HCT116 (cell line): ENCODE measurements at regions not wholly inside any gene's neighbourhood (a gene's known extent, or its start where the extent isn't known, plus 50 kb on each side); places are given as distances from the start of the nearest gene placed in this dataset.

Source experiments
- ATAC-seq: fragments of 200-7000 bp; cut with Tn5 transposase; 2 replicates; pipeline ENCODE4 v1.9.1; 2020; ENCODE audit warnings: mild to moderate bottlenecking, moderate library complexity
- BruUV-seq: library from RNA; stranded (reverse); fragments of 400-500 nt; replicated peaks from 2 replicates; lab custom pipeline; 2021; lab: Mats Ljungman, UMichigan
- CTCF ChIA-PET: fragments of 300-600 bp; sonication (Branson Sonifier 250); formaldehyde crosslinking; loops from one replicate; lab custom pipeline; 2021; ENCODE audit warnings: antibody characterized with exemption; lab: Charles Lee
- POLR2A ChIA-PET: fragments of 300-600, 350-600 bp; sonication (Branson Sonifier 250); formaldehyde crosslinking; loops from one replicate; lab custom pipeline; 2021; ENCODE audit warnings: antibody characterized with exemption; lab: Charles Lee
- RAD21 ChIA-PET, 2 experiments: fragments of 300-600 bp; sonication (Branson Sonifier 250); formaldehyde crosslinking; loops; one replicate each; lab custom pipeline; 2023; ENCODE audit warnings: low total read pairs in 2 of 2; ENCODE audit not compliant: uncharacterized antibody in 2 of 2, unreplicated experiment in 2 of 2, low non-redundant PET in 1 of 2; lab: Charles Lee
- DNase-seq: peaks from one replicate; pipeline ENCODE4 v3.0.0-alpha.2; 2010; ENCODE audit warnings: low read depth, low spot score
- H2AFZ ChIP-seq: fragments of 200-600 bp; shearing (Covaris generic), sonication (generic); 2 replicates; pipeline ENCODE4 v1.6.1; 2017; ENCODE audit warnings: low read depth, mixed run types, mixed read lengths, antibody characterized with exemption, low read length; ENCODE audit not compliant: poor library complexity, severe bottlenecking
- H3K27ac ChIP-seq: 2 replicates; pipeline ENCODE4 v1.5.1; 2012; ENCODE audit warnings: low read depth, low read length
- H3K27me3 ChIP-seq: fragments of 200-600 bp; sonication (generic); 2 replicates; pipeline ENCODE4 v1.6.1; 2016; ENCODE audit warnings: mixed run types, low read length, mixed read lengths; ENCODE audit not compliant: insufficient read depth
- H3K36me3 ChIP-seq, 2 experiments: fragments of 200-500 bp in 1 of 2; fragments of 200-600 bp in 1 of 2; sonication (Bioruptor generic) in 1 of 2; sonication (generic) in 1 of 2; 2 replicates each; pipeline versions ENCODE4 v1.5.1 to v1.6.1; 2014 to 2016; ENCODE audit warnings: low read length in 2 of 2, inconsistent platforms in 1 of 2, mixed read lengths in 1 of 2, mixed run types in 1 of 2; ENCODE audit not compliant: insufficient read depth in 2 of 2, control insufficient read depth in 1 of 2
- H3K4me1 ChIP-seq, 2 experiments: fragments of 200-600 bp in 1 of 2; sonication (generic) in 1 of 2; 2 replicates each; pipeline versions ENCODE4 v1.5.1 to v1.6.1; 2012 to 2017; ENCODE audit warnings: low read length in 2 of 2, inconsistent platforms in 1 of 2, mild to moderate bottlenecking in 1 of 2, mixed read lengths in 1 of 2, mixed run types in 1 of 2, moderate library complexity in 1 of 2; ENCODE audit not compliant: insufficient read depth in 2 of 2, control insufficient read depth in 1 of 2
- H3K4me2 ChIP-seq: fragments of 200-600 bp; sonication (generic); 2 replicates; pipeline ENCODE4 v1.6.1; 2017; ENCODE audit warnings: mixed run types, low read length, mixed read lengths
- H3K4me3 ChIP-seq, 2 experiments: fragments of 200-600 bp in 1 of 2; sonication (generic) in 1 of 2; replicated peaks in 1 of 2; 2 replicates each; pipeline ENCODE4 v1.5.1; 2011 to 2016; ENCODE audit warnings: low read length in 2 of 2, control low read depth in 1 of 2, low read depth in 1 of 2, mild to moderate bottlenecking in 1 of 2, mixed read lengths in 1 of 2, mixed run types in 1 of 2
- H3K79me2 ChIP-seq: fragments of 200-600 bp; sonication (generic); 2 replicates; pipeline ENCODE4 v1.6.1; 2017; ENCODE audit warnings: mild to moderate bottlenecking, mixed run types, low read length, moderate library complexity, mixed read lengths; ENCODE audit not compliant: insufficient read depth
- H3K9ac ChIP-seq: fragments of 200-600 bp; sonication (generic); 2 replicates; pipeline ENCODE4 v1.6.1; 2016; ENCODE audit warnings: low read length, mixed read lengths
- H3K9me2 ChIP-seq: fragments of 200-600 bp; sonication (generic), shearing (Covaris generic); 2 replicates; pipeline ENCODE4 v1.6.1; 2017; ENCODE audit warnings: mixed run types, mild to moderate bottlenecking, moderate library complexity; ENCODE audit not compliant: insufficient read depth
- H3K9me3 ChIP-seq, 2 experiments: fragments of 200-500 bp in 1 of 2; fragments of 200-600 bp in 1 of 2; sonication (Bioruptor generic) in 1 of 2; sonication (generic) in 1 of 2; 2 replicates each; pipeline ENCODE4 v1.6.1; 2014 to 2017; ENCODE audit warnings: low read length in 2 of 2, mixed read lengths in 2 of 2, inconsistent platforms in 1 of 2, low read depth in 1 of 2, mild to moderate bottlenecking in 1 of 2, mixed run types in 1 of 2, moderate library complexity in 1 of 2; ENCODE audit not compliant: control insufficient read depth in 1 of 2, insufficient read depth in 1 of 2
- H4K20me1 ChIP-seq: fragments of 200-600 bp; sonication (generic), shearing (Covaris generic); 2 replicates; pipeline ENCODE4 v1.6.1; 2017; ENCODE audit warnings: mixed run types, mild to moderate bottlenecking, moderate library complexity; ENCODE audit not compliant: insufficient read depth
- CEBPB ChIP-seq: IDR thresholded peaks from 2 replicates; pipeline ENCODE4 v1.6.1; 2012; ENCODE audit warnings: low read depth
- EGR1 ChIP-seq: IDR thresholded peaks from 2 replicates; pipeline ENCODE4 v1.6.1; 2012; ENCODE audit warnings: low read depth
- EZH2 ChIP-seq: fragments of 200-600 bp; sonication (generic); IDR thresholded peaks from 2 replicates; pipeline ENCODE4 v1.6.1; 2017; ENCODE audit warnings: antibody characterized with exemption, mixed run types
- EZH2phosphoT487 ChIP-seq: fragments of 200-600 bp; IDR thresholded peaks from 2 replicates; pipeline ENCODE4 v1.6.1; 2018; ENCODE audit warnings: antibody characterized with exemption, borderline replicate concordance
- POLR2AphosphoS5 ChIP-seq: IDR thresholded peaks from 2 replicates; pipeline ENCODE4 v1.6.1; 2011; ENCODE audit warnings: mild to moderate bottlenecking, low read depth, low read length, moderate library complexity
- RAD21 ChIP-seq: IDR thresholded peaks from 2 replicates; pipeline ENCODE4 v1.6.1; 2012; ENCODE audit warnings: low read depth, mild to moderate bottlenecking
- SIN3A ChIP-seq: IDR thresholded peaks from 2 replicates; pipeline ENCODE4 v1.6.1; 2012; ENCODE audit warnings: low read depth
- SP1 ChIP-seq: IDR thresholded peaks from 2 replicates; pipeline ENCODE4 v1.6.1; 2012; ENCODE audit warnings: low read depth
- SRF ChIP-seq: IDR thresholded peaks from 2 replicates; pipeline ENCODE4 v1.6.1; 2012; ENCODE audit warnings: low read depth
- intact Hi-C: fragments of 100-400 bp; cut with micrococcal nuclease; formaldehyde crosslinking; loops from 2 replicates; pipeline ENCODE4 v1.10.0; 2022
- TF ChIP-seq, protein P1 (sequence below), 3 experiments: fragments of 200-600 bp in 1 of 3; sonication (generic) in 1 of 3; IDR thresholded peaks in 2 of 3; conservative IDR thresholded peaks in 1 of 3; 2 replicates each; pipeline ENCODE4 v1.5.1; 2012 to 2017; ENCODE audit warnings: low read depth in 2 of 3, low read length in 2 of 3, antibody characterized with exemption in 1 of 3, borderline replicate concordance in 1 of 3, control low read depth in 1 of 3, mild to moderate bottlenecking in 1 of 3, mixed read lengths in 1 of 3, mixed run types in 1 of 3, moderate library complexity in 1 of 3; ENCODE audit not compliant: insufficient read depth in 1 of 3
- TF ChIP-seq, protein P2 (sequence below): IDR thresholded peaks from 2 replicates; pipeline ENCODE4 v1.6.1; 2012
- TF ChIP-seq, protein P3 (sequence below): IDR thresholded peaks from 2 replicates; pipeline ENCODE4 v1.6.1; 2012

DNA sequence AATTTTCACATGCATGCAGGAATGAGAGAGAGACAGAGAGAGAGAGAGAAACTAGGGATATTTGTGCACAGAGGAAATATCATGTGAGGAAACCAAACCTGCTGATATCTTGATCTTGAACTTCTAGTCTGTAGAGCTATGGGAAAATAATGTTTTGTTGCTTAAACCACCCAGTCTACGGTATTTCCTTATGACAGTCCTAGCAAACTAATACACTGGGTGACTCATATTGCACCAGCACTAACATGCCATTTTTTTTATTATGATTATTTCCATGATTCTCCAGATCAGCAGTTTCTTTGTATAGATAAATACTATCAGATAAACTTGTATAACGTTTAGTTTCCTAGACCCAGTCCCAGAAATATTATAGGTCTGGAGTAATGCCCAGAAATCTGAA lies 1259.0 kb downstream of the ZPLD1 start:
- no peak for ATAC-seq
- TF ChIP-seq, protein P1, sequence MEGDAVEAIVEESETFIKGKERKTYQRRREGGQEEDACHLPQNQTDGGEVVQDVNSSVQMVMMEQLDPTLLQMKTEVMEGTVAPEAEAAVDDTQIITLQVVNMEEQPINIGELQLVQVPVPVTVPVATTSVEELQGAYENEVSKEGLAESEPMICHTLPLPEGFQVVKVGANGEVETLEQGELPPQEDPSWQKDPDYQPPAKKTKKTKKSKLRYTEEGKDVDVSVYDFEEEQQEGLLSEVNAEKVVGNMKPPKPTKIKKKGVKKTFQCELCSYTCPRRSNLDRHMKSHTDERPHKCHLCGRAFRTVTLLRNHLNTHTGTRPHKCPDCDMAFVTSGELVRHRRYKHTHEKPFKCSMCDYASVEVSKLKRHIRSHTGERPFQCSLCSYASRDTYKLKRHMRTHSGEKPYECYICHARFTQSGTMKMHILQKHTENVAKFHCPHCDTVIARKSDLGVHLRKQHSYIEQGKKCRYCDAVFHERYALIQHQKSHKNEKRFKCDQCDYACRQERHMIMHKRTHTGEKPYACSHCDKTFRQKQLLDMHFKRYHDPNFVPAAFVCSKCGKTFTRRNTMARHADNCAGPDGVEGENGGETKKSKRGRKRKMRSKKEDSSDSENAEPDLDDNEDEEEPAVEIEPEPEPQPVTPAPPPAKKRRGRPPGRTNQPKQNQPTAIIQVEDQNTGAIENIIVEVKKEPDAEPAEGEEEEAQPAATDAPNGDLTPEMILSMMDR (IDR thresholded peaks at IDR 0.05 in 2 of 3, conservative IDR thresholded peaks at IDR 0.05 in 1 of 3; ENCODE audit: borderline replicate concordance in 1 of 3, insufficient read depth in 1 of 3, low read depth in 2 of 3, low read length in 2 of 3) = no peak
- TF ChIP-seq, protein P2, sequence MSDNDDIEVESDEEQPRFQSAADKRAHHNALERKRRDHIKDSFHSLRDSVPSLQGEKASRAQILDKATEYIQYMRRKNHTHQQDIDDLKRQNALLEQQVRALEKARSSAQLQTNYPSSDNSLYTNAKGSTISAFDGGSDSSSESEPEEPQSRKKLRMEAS = no peak
- TF ChIP-seq CEBPB (no peak), SIN3A (no peak), RAD21 (no peak), EZH2 (no peak)
- TF ChIP-seq, protein P3, sequence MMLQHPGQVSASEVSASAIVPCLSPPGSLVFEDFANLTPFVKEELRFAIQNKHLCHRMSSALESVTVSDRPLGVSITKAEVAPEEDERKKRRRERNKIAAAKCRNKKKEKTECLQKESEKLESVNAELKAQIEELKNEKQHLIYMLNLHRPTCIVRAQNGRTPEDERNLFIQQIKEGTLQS = no peak

DNA sequence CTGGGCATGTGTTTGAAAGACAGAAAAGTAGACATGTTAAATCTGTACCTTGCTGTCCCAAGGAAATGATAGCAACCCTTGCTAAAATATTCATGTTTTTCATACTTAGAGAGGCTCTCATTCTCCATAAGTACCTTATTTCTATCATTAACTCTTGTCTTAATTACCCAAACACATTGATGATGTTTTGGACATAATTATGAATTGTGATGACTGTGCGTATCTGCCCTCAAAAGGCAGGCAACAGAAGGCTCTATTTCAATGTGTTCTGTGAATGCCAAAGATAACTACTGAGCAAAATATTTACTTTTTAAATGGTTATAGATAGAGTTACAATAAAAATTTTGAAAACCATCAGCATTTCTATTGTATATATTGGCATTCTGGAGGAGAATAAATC lies 1263.8 kb downstream of the ZPLD1 start:
- Histone ChIP-seq H3K4me1 (no peaks in the 10 kb centered on the region), H3K79me2 (no peaks in the 10 kb centered on the region), H3K9ac (no peak overlapping the region), H3K4me3 (no peak overlapping the region), H4K20me1 (no peaks in the 10 kb centered on the region), H3K36me3 (no peaks in the 10 kb centered on the region), H3K27ac (no peak overlapping the region), H3K9me2 (no peaks in the 10 kb centered on the region), H2AFZ (no peak overlapping the region), H3K4me2 (no peak overlapping the region), H3K9me3 (no peaks in the 10 kb centered on the region), H3K27me3 (no peaks in the 10 kb centered on the region)
- intact Hi-C loops = no loop called here
- CTCF ChIA-PET = no interaction called here
- no TSS peak for BruUV-seq
- RAD21 ChIA-PET = no interaction called here
- DNase-seq (no peak), ATAC-seq (no peak)
- TF ChIP-seq POLR2AphosphoS5 = no peak
- TF ChIP-seq SRF = no peak
- TF ChIP-seq SIN3A = no peak
- TF ChIP-seq, protein P2 = no peak
- TF ChIP-seq, protein P1 (IDR thresholded peaks at IDR 0.05 in 2 of 3, conservative IDR thresholded peaks at IDR 0.05 in 1 of 3; ENCODE audit: borderline replicate concordance in 1 of 3, insufficient read depth in 1 of 3, low read depth in 2 of 3, low read length in 2 of 3) = no peak
- no peak for TF ChIP-seq SP1
- TF ChIP-seq EGR1 = no peak
- no peak for TF ChIP-seq EZH2phosphoT487
- POLR2A ChIA-PET = no interaction called here

More for the DNA sequence above, 1259.0 kb downstream of the ZPLD1 start:
- no peak for DNase-seq
- H3K4me1 ChIP-seq = no peaks in the 10 kb centered on the region
- no peak overlapping the region for H3K27ac ChIP-seq
- BruUV-seq = no TSS peak
- ChIA-PET RAD21 (no interaction called here), CTCF (no interaction called here), POLR2A (no interaction called here)
- H3K79me2 ChIP-seq = no peaks in the 10 kb centered on the region
- no peaks in the 10 kb centered on the region for H3K36me3 ChIP-seq
- H4K20me1 ChIP-seq = no peaks in the 10 kb centered on the region
- no peaks in the 10 kb centered on the region for H3K9me2 ChIP-seq
- H3K9ac ChIP-seq = no peak overlapping the region
- intact Hi-C loops = no loop called here
- no peaks in the 10 kb centered on the region for H3K27me3 ChIP-seq
- H2AFZ ChIP-seq = no peak overlapping the region
- H3K4me3 ChIP-seq = no peak overlapping the region
- H3K4me2 ChIP-seq = no peak overlapping the region
- no peaks in the 10 kb centered on the region for H3K9me3 ChIP-seq
